GM23248 (cell line): ENCODE measurements at regions not wholly inside any gene's neighbourhood (a gene's known extent, or its start where the extent isn't known, plus 50 kb on each side); places are given as distances from the start of the nearest gene placed in this dataset.

ENCODE experiments used
- DNase-seq: peaks from one replicate; pipeline ENCODE4 v3.0.0-alpha.2; 2015
- H2AFZ ChIP-seq: fragments of 200-600 bp; sonication (generic); 2 replicates; pipeline ENCODE4 v1.6.1; 2016; ENCODE audit warnings: antibody characterized with exemption
- H3F3A ChIP-seq: fragments of 200-600 bp; sonication (generic); 2 replicates; pipeline ENCODE4 v1.6.1; 2016; ENCODE audit warnings: mild to moderate bottlenecking, antibody characterized with exemption, mixed run types; ENCODE audit not compliant: insufficient read depth
- H3K27ac ChIP-seq: fragments of 200-600 bp; sonication (generic); 2 replicates; pipeline ENCODE4 v1.5.1; 2016; ENCODE audit warnings: mild to moderate bottlenecking
- H3K27me3 ChIP-seq: fragments of 200-600 bp; sonication (generic); replicated peaks from 2 replicates; pipeline ENCODE4 v1.6.1; 2016; ENCODE audit warnings: mild to moderate bottlenecking; ENCODE audit not compliant: insufficient read depth
- H3K36me3 ChIP-seq: fragments of 200-600 bp; sonication (generic); 2 replicates; pipeline ENCODE4 v1.6.1; 2016; ENCODE audit warnings: low read depth, mild to moderate bottlenecking
- H3K4me1 ChIP-seq: fragments of 200-600 bp; sonication (generic); 2 replicates; pipeline ENCODE4 v1.6.1; 2016; ENCODE audit warnings: mild to moderate bottlenecking; ENCODE audit not compliant: insufficient read depth
- H3K4me2 ChIP-seq: fragments of 200-600 bp; sonication (generic); one replicate; pipeline ENCODE4 v1.6.1; 2016; ENCODE audit warnings: mild to moderate bottlenecking; ENCODE audit not compliant: unreplicated experiment
- H3K4me3 ChIP-seq: fragments of 200-600 bp; sonication (generic); 2 replicates; pipeline ENCODE4 v1.5.1; 2016; ENCODE audit warnings: mild to moderate bottlenecking
- H3K79me2 ChIP-seq: fragments of 200-600 bp; sonication (generic); 2 replicates; pipeline ENCODE4 v1.6.1; 2016; ENCODE audit warnings: mild to moderate bottlenecking; ENCODE audit not compliant: insufficient read depth
- H3K9ac ChIP-seq: fragments of 200-600 bp; sonication (generic); 2 replicates; pipeline ENCODE4 v1.6.1; 2016; ENCODE audit warnings: mild to moderate bottlenecking
- H3K9me2 ChIP-seq: fragments of 200-600 bp; sonication (generic); 2 replicates; pipeline ENCODE4 v1.6.1; 2016; ENCODE audit warnings: mixed run types, mild to moderate bottlenecking, moderate library complexity; ENCODE audit not compliant: insufficient read depth
- H3K9me3 ChIP-seq: fragments of 200-600 bp; sonication (generic); one replicate; pipeline ENCODE4 v1.6.1; 2017; ENCODE audit warnings: low read depth
- H4K20me1 ChIP-seq: fragments of 200-600 bp; sonication (generic); 2 replicates; pipeline ENCODE4 v1.6.0; 2016; ENCODE audit not compliant: insufficient read depth
- EZH2 ChIP-seq: fragments of 200-600 bp; sonication (generic); IDR thresholded peaks from 2 replicates; pipeline ENCODE4 v1.6.1; 2018; ENCODE audit warnings: antibody characterized with exemption, mild to moderate bottlenecking; ENCODE audit not compliant: insufficient read depth, poor library complexity, severe bottlenecking
- EZH2phosphoT487 ChIP-seq: fragments of 200-600 bp; sonication (generic); IDR thresholded peaks from 2 replicates; pipeline ENCODE4 v1.6.1; 2018; ENCODE audit warnings: antibody characterized with exemption, moderate library complexity, mild to moderate bottlenecking, low read depth; ENCODE audit not compliant: insufficient read depth
- WGBS, 2 experiments: methylation state at CpG; one replicate each; pipeline ENCODE4 v1.1.6; 2015 to 2017; ENCODE audit warnings: low lambda C conversion rate in 2 of 2, low coverage in 1 of 2; ENCODE audit errors: missing lambda C conversion rate in 2 of 2; 5-methylcytosine and 5-hydroxymethylcytosine counted together
- in situ Hi-C: fragments of 300-500 bp; cut with MboI; formaldehyde crosslinking; loops from 2 replicates; pipeline ENCODE4 v1.15.0; 2020

DNA sequence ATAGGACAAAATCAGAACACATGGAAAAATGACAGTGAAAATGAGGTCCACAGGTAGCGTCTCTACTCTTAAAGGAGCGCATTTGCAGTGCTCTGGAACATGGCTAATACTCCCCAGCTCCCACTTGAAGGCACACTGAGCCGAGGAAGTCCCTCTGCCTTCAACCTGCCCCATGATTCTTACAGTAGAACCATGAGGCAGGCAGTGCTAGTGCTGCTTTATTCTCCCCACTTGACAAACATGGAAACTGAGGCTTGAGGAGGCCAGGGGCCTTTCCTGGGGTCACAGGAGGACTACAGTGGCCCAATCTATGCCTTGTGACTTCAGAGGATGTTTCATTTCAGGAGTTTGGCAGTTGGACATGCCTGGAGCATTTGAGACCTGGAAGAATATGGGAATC is 244.1 kb upstream of the MAF start:
- Histone ChIP-seq H4K20me1 (no peaks in the 10 kb centered on the region), H3K9me2 (no peaks in the 10 kb centered on the region), H3K4me1 (no peaks in the 10 kb centered on the region), H3K27me3 (no peaks in the 10 kb centered on the region), H3K4me2 (no peak overlapping the region), H3F3A (no peaks in the 10 kb centered on the region), H3K36me3 (no peaks in the 10 kb centered on the region), H2AFZ (no peak overlapping the region), H3K27ac (no peak overlapping the region), H3K79me2 (no peaks in the 10 kb centered on the region), H3K9me3 (no peaks in the 10 kb centered on the region), H3K4me3 (no peak overlapping the region), H3K9ac (no peak overlapping the region)
- TF ChIP-seq EZH2: no peak
- TF ChIP-seq EZH2phosphoT487: no peak
- in situ Hi-C loops: no loop called here
- DNase-seq: no peak
- 22 to 38% methylated on average over 3 of the region's 3 CpGs for WGBS, 2 experiments

- H3K4me2 ChIP-seq: no peak overlapping the region
- no peak overlapping the region for H2AFZ ChIP-seq
- H4K20me1 ChIP-seq: no peaks in the 10 kb centered on the region
- H3K36me3 ChIP-seq: no peaks in the 10 kb centered on the region
- H3K27me3 ChIP-seq: no peaks in the 10 kb centered on the region
- in situ Hi-C loops: no loop called here
- no peaks in the 10 kb centered on the region for H3K9me3 ChIP-seq
- no peaks in the 10 kb centered on the region for H3F3A ChIP-seq
- DNase-seq: no peak
- no peaks in the 10 kb centered on the region for H3K4me1 ChIP-seq
- H3K4me3 ChIP-seq: no peak overlapping the region
- WGBS, 2 experiments: 70 to 81% methylated on average over 1 of the region's 1 CpG
- H3K27ac ChIP-seq: no peak overlapping the region
- no peak overlapping the region for H3K9ac ChIP-seq
- TF ChIP-seq EZH2 (no peak), EZH2phosphoT487 (no peak)
- H3K9me2 ChIP-seq: no peaks in the 10 kb centered on the region
- no peaks in the 10 kb centered on the region for H3K79me2 ChIP-seq
Observed at GRCh38 chr16:79843631-79844043, 243.1 kb upstream of the MAF start.

- no peak for DNase-seq
- Histone ChIP-seq H3K27me3 (no peaks in the 10 kb centered on the region), H3K4me2 (no peak overlapping the region), H3K4me3 (no peak overlapping the region), H3K79me2 (no peaks in the 10 kb centered on the region), H3K9me2 (no peaks in the 10 kb centered on the region), H3K9me3 (no peaks in the 10 kb centered on the region), H3K4me1 (no peaks in the 10 kb centered on the region), H3K9ac (no peak overlapping the region), H3K27ac (no peak overlapping the region), H3K36me3 (no peaks in the 10 kb centered on the region), H4K20me1 (no peaks in the 10 kb centered on the region), H2AFZ (no peak overlapping the region), H3F3A (no peaks in the 10 kb centered on the region)
- in situ Hi-C loops: no loop called here
- TF ChIP-seq EZH2 (no peak), EZH2phosphoT487 (no peak)
- WGBS, 2 experiments: 59 to 63% methylated on average over 5 of the region's 5 CpGs
Observed at GRCh38 chr16:79843145-79843544, 242.6 kb upstream of the MAF start.

GRCh38 chr16:79842197-79842596 is 241.7 kb upstream of the MAF start:
- H3K4me2 ChIP-seq: no peak overlapping the region
- H2AFZ ChIP-seq: no peak overlapping the region; the same call in 1 of the 2 replicates
- no peaks in the 10 kb centered on the region for H3K79me2 ChIP-seq
- DNase-seq: no peak
- whole genome bisulfite sequencing, 2 experiments: 51 to 54% methylated on average over 7 of the region's 7 CpGs
- no peaks in the 10 kb centered on the region for H3K9me3 ChIP-seq
- no peaks in the 10 kb centered on the region for H3K9me2 ChIP-seq
- no peak overlapping the region for H3K4me3 ChIP-seq
- in situ Hi-C loops: no loop called here
- no peak overlapping the region for H3K9ac ChIP-seq
- no peak overlapping the region for H3K27ac ChIP-seq
- no peak for TF ChIP-seq EZH2phosphoT487
- no peak for TF ChIP-seq EZH2
- H3K36me3 ChIP-seq: no peaks in the 10 kb centered on the region
- no peaks in the 10 kb centered on the region for H4K20me1 ChIP-seq
- no peaks in the 10 kb centered on the region for H3K4me1 ChIP-seq
- H3K27me3 ChIP-seq: no peaks in the 10 kb centered on the region
- H3F3A ChIP-seq: no peaks in the 10 kb centered on the region
